ENCODE measurements at regions not wholly inside any gene's neighbourhood (a gene's known extent, or its start where the extent isn't known, plus 50 kb on each side); places are given as distances from the start of the nearest gene placed in this dataset.

- Histone ChIP-seq H3K23ac (ENCODE audit: low read length) (no peak overlapping the region), H3K4ac (ENCODE audit: low read depth, low read length) (no peak overlapping the region), H2BK12ac (ENCODE audit: low read length) (no peak overlapping the region), H3K36me3 (ENCODE audit: control insufficient read depth in 1 of 2, insufficient read depth in 2 of 2, low read length in 2 of 2) (no peaks in the 10 kb centered on the region), H2AFZ (ENCODE audit: insufficient read depth, low read length, poor library complexity) (no peak overlapping the region), H3K4me3 (ENCODE audit: low read depth, low read length) (no peak overlapping the region), H3K14ac (ENCODE audit: low read length) (no peak overlapping the region), H3K9ac (ENCODE audit: low read length) (no peak overlapping the region), H3K4me2 (ENCODE audit: low read length) (no peak overlapping the region), H2AK5ac (ENCODE audit: low read length) (no peak overlapping the region), H3K79me1 (ENCODE audit: low read length) (no peaks in the 10 kb centered on the region), H4K91ac (ENCODE audit: low read depth, low read length) (no peak overlapping the region), H4K12ac (ENCODE audit: low read depth, low read length) (no peak overlapping the region), H2BK5ac (ENCODE audit: low read depth, low read length, poor library complexity) (no peak overlapping the region), H3K27me3 (ENCODE audit: insufficient read depth, low read length) (no peaks in the 10 kb centered on the region), H3K18ac (ENCODE audit: low read length) (no peak overlapping the region), H2BK120ac (ENCODE audit: insufficient read depth, low read length, poor library complexity) (no peak overlapping the region), H3K9me3 (ENCODE audit: insufficient read depth, low read depth, low read length) (no peaks in the 10 kb centered on the region), H3K4me1 (ENCODE audit: control insufficient read depth in 1 of 2, insufficient read depth in 2 of 2, low read length in 2 of 2) (no peaks in the 10 kb centered on the region), H3K27ac (ENCODE audit: low read depth, low read length) (no peak overlapping the region), H4K8ac (ENCODE audit: low read depth, low read length) (no peak overlapping the region), H3K79me2 (ENCODE audit: control insufficient read depth, insufficient read depth, low read length, poor library complexity) (no peaks in the 10 kb centered on the region)
- no CpG with 5 or more reads among the region's 3 CpGs for WGBS (ENCODE audit: extremely low coverage, insufficient coverage, insufficient read length)
- no peak for DNase-seq
Measured at GRCh38 chr2:49767316-49767715, 613.0 kb upstream of the FSHR start.

GRCh38 chr2:49755777-49756176 is 601.5 kb upstream of the FSHR start:
- Histone ChIP-seq H4K8ac (ENCODE audit: low read depth, low read length) (no peak overlapping the region), H3K18ac (ENCODE audit: low read length) (no peak overlapping the region), H3K79me2 (ENCODE audit: control insufficient read depth, insufficient read depth, low read length, poor library complexity) (no peaks in the 10 kb centered on the region), H3K14ac (ENCODE audit: low read length) (no peak overlapping the region), H2BK5ac (ENCODE audit: low read depth, low read length, poor library complexity) (no peak overlapping the region), H3K4ac (ENCODE audit: low read depth, low read length) (no peak overlapping the region), H2AFZ (ENCODE audit: insufficient read depth, low read length, poor library complexity) (no peak overlapping the region), H3K27me3 (ENCODE audit: insufficient read depth, low read length) (no peaks in the 10 kb centered on the region), H3K4me1 (ENCODE audit: control insufficient read depth in 1 of 2, insufficient read depth in 2 of 2, low read length in 2 of 2) (no peaks in the 10 kb centered on the region), H3K27ac (ENCODE audit: low read depth, low read length) (no peak overlapping the region), H4K91ac (ENCODE audit: low read depth, low read length) (no peak overlapping the region), H3K4me2 (ENCODE audit: low read length) (no peak overlapping the region), H3K9ac (ENCODE audit: low read length) (no peak overlapping the region), H3K23ac (ENCODE audit: low read length) (no peak overlapping the region), H2AK5ac (ENCODE audit: low read length) (no peak overlapping the region), H2BK120ac (ENCODE audit: insufficient read depth, low read length, poor library complexity) (no peak overlapping the region), H3K4me3 (ENCODE audit: low read depth, low read length) (no peak overlapping the region), H4K12ac (ENCODE audit: low read depth, low read length) (no peak overlapping the region), H2BK12ac (ENCODE audit: low read length) (no peak overlapping the region), H3K36me3 (ENCODE audit: control insufficient read depth in 1 of 2, insufficient read depth in 2 of 2, low read length in 2 of 2) (no peaks in the 10 kb centered on the region), H3K9me3 (ENCODE audit: insufficient read depth, low read depth, low read length) (no peaks in the 10 kb centered on the region), H3K79me1 (ENCODE audit: low read length) (no peaks in the 10 kb centered on the region)
- DNase-seq, result no peak
- no CpG with 5 or more reads among the region's 3 CpGs for WGBS (ENCODE audit: extremely low coverage, insufficient coverage, insufficient read length)

GRCh38 chr2:49754381-49754780 is 600.1 kb upstream of the FSHR start:
- Histone ChIP-seq H4K8ac (ENCODE audit: low read depth, low read length) (no peak overlapping the region), H3K36me3 (ENCODE audit: control insufficient read depth in 1 of 2, insufficient read depth in 2 of 2, low read length in 2 of 2) (no peaks in the 10 kb centered on the region), H3K18ac (ENCODE audit: low read length) (no peak overlapping the region), H3K4me1 (ENCODE audit: control insufficient read depth in 1 of 2, insufficient read depth in 2 of 2, low read length in 2 of 2) (no peaks in the 10 kb centered on the region), H3K27me3 (ENCODE audit: insufficient read depth, low read length) (no peaks in the 10 kb centered on the region), H3K4me2 (ENCODE audit: low read length) (no peak overlapping the region), H4K12ac (ENCODE audit: low read depth, low read length) (no peak overlapping the region), H3K14ac (ENCODE audit: low read length) (no peak overlapping the region), H3K9ac (ENCODE audit: low read length) (no peak overlapping the region), H3K27ac (ENCODE audit: low read depth, low read length) (no peak overlapping the region), H3K23ac (ENCODE audit: low read length) (no peak overlapping the region), H2BK12ac (ENCODE audit: low read length) (no peak overlapping the region), H2AFZ (ENCODE audit: insufficient read depth, low read length, poor library complexity) (no peak overlapping the region), H2AK5ac (ENCODE audit: low read length) (no peak overlapping the region), H3K4me3 (ENCODE audit: low read depth, low read length) (no peak overlapping the region), H3K79me2 (ENCODE audit: control insufficient read depth, insufficient read depth, low read length, poor library complexity) (no peaks in the 10 kb centered on the region), H2BK120ac (ENCODE audit: insufficient read depth, low read length, poor library complexity) (no peak overlapping the region), H4K91ac (ENCODE audit: low read depth, low read length) (no peak overlapping the region), H3K9me3 (ENCODE audit: insufficient read depth, low read depth, low read length) (no peaks in the 10 kb centered on the region), H2BK5ac (ENCODE audit: low read depth, low read length, poor library complexity) (no peak overlapping the region), H3K4ac (ENCODE audit: low read depth, low read length) (no peak overlapping the region), H3K79me1 (ENCODE audit: low read length) (no peaks in the 10 kb centered on the region)
- DNase-seq, result no peak
- WGBS (ENCODE audit: extremely low coverage, insufficient coverage, insufficient read length), result no CpG with 5 or more reads among the region's 3 CpGs

- H3K27ac ChIP-seq (ENCODE audit: low read depth, low read length), result no peak overlapping the region
- no peak overlapping the region for H4K91ac ChIP-seq (ENCODE audit: low read depth, low read length)
- DNase-seq, result peak in 1 of 2 donors; percentile 2
- H3K9ac ChIP-seq (ENCODE audit: low read length), result no peak overlapping the region
- no peak overlapping the region for H3K23ac ChIP-seq (ENCODE audit: low read length)
- H3K4me3 ChIP-seq (ENCODE audit: low read depth, low read length), result no peak overlapping the region
- H2AFZ ChIP-seq (ENCODE audit: insufficient read depth, low read length, poor library complexity), result no peak overlapping the region
- H3K4me2 ChIP-seq (ENCODE audit: low read length), result no peak overlapping the region
- H3K18ac ChIP-seq (ENCODE audit: low read length), result no peak overlapping the region
- H2BK5ac ChIP-seq (ENCODE audit: low read depth, low read length, poor library complexity), result no peak overlapping the region
- H3K79me2 ChIP-seq (ENCODE audit: control insufficient read depth, insufficient read depth, low read length, poor library complexity), result no peaks in the 10 kb centered on the region
- no peak overlapping the region for H3K14ac ChIP-seq (ENCODE audit: low read length)
- H2BK12ac ChIP-seq (ENCODE audit: low read length), result no peak overlapping the region
- no peaks in the 10 kb centered on the region for H3K79me1 ChIP-seq (ENCODE audit: low read length)
- H3K9me3 ChIP-seq (ENCODE audit: insufficient read depth, low read depth, low read length), result no peaks in the 10 kb centered on the region
- no peak overlapping the region for H2AK5ac ChIP-seq (ENCODE audit: low read length)
- no peaks in the 10 kb centered on the region for H3K4me1 ChIP-seq (ENCODE audit: control insufficient read depth in 1 of 2, insufficient read depth in 2 of 2, low read length in 2 of 2)
- H3K27me3 ChIP-seq (ENCODE audit: insufficient read depth, low read length), result no peaks in the 10 kb centered on the region
- H4K12ac ChIP-seq (ENCODE audit: low read depth, low read length), result no peak overlapping the region
- no peak overlapping the region for H4K8ac ChIP-seq (ENCODE audit: low read depth, low read length)
- no CpG with 5 or more reads among the region's 8 CpGs for WGBS (ENCODE audit: extremely low coverage, insufficient coverage, insufficient read length)
- H2BK120ac ChIP-seq (ENCODE audit: insufficient read depth, low read length, poor library complexity), result no peak overlapping the region
- H3K36me3 ChIP-seq (ENCODE audit: control insufficient read depth in 1 of 2, insufficient read depth in 2 of 2, low read length in 2 of 2), result no peaks in the 10 kb centered on the region
- no peak overlapping the region for H3K4ac ChIP-seq (ENCODE audit: low read depth, low read length)
Measured at GRCh38 chr2:49753344-49753985, 599.1 kb upstream of the FSHR start.

All from trophoblast cell (in vitro differentiated cells and primary cell).